Glutamatergic neuron (in vitro differentiated cells): ENCODE measurements at regions not wholly inside any gene's neighbourhood (a gene's known extent, or its start where the extent isn't known, plus 50 kb on each side); places are given as distances from the start of the nearest gene placed in this dataset.

Experiments
- DNase-seq: peaks from one replicate; pipeline ENCODE4 v3.0.0; 2022
- H3K27ac Mint-ChIP-seq: one replicate; pipeline ENCODE4 v1.8.0; 2020; ENCODE audit warnings: mild to moderate bottlenecking, mixed read lengths, inconsistent platforms; ENCODE audit not compliant: unreplicated experiment
- H3K27me3 Mint-ChIP-seq: one replicate; pipeline ENCODE4 v1.8.0; 2020; ENCODE audit warnings: mild to moderate bottlenecking, moderate library complexity, mixed read lengths, inconsistent platforms; ENCODE audit not compliant: unreplicated experiment
- H3K36me3 Mint-ChIP-seq: one replicate; pipeline ENCODE4 v1.8.0; 2020; ENCODE audit warnings: mild to moderate bottlenecking, mixed read lengths, inconsistent platforms; ENCODE audit not compliant: unreplicated experiment
- H3K4me1 Mint-ChIP-seq: one replicate; pipeline ENCODE4 v1.8.0; 2020; ENCODE audit warnings: mild to moderate bottlenecking, low read depth, mixed read lengths, inconsistent platforms; ENCODE audit not compliant: unreplicated experiment
- H3K4me3 Mint-ChIP-seq: one replicate; pipeline ENCODE4 v1.8.0; 2020; ENCODE audit warnings: mild to moderate bottlenecking, mixed read lengths, inconsistent platforms; ENCODE audit not compliant: unreplicated experiment
- H3K9me3 Mint-ChIP-seq: one replicate; pipeline ENCODE4 v1.8.0; 2020; ENCODE audit warnings: mild to moderate bottlenecking, moderate library complexity, mixed read lengths, inconsistent platforms; ENCODE audit not compliant: unreplicated experiment
- CTCF ChIP-seq: fragments of 200-600 bp; sonication (generic); IDR thresholded peaks from one replicate; pipeline ENCODE4 v1.5.0; 2021; ENCODE audit not compliant: partially characterized antibody, unreplicated experiment

- H3K36me3 Mint-ChIP-seq: no peaks in the 10 kb centered on the region
- H3K4me1 Mint-ChIP-seq: no peaks in the 10 kb centered on the region
- H3K27ac Mint-ChIP-seq: no peak overlapping the region
- H3K4me3 Mint-ChIP-seq: no peak overlapping the region
- DNase-seq: no peak
- H3K9me3 Mint-ChIP-seq: no peaks in the 10 kb centered on the region
- no peaks in the 10 kb centered on the region for H3K27me3 Mint-ChIP-seq
- TF ChIP-seq CTCF: no peak
These were observed 285.1 kb upstream of the SLC14A2 start for GRCh38 chr18:45330170-45330594.

- no peak for DNase-seq
- Mint-ChIP-seq H3K4me3 (no peak overlapping the region), H3K36me3 (no peaks in the 10 kb centered on the region), H3K27me3 (no peaks in the 10 kb centered on the region), H3K27ac (no peak overlapping the region), H3K4me1 (no peaks in the 10 kb centered on the region), H3K9me3 (no peaks in the 10 kb centered on the region)
- no peak for TF ChIP-seq CTCF
These were observed 282.4 kb upstream of the SLC14A2 start for GRCh38 chr18:45332871-45333270.

GRCh38 chr18:45334191-45334590 lies 281.1 kb upstream of the SLC14A2 start:
- Mint-ChIP-seq H3K4me3 (no peak overlapping the region), H3K36me3 (no peaks in the 10 kb centered on the region), H3K4me1 (no peaks in the 10 kb centered on the region), H3K27ac (no peak overlapping the region), H3K27me3 (no peaks in the 10 kb centered on the region), H3K9me3 (no peaks in the 10 kb centered on the region)
- no peak for TF ChIP-seq CTCF
- DNase-seq: no peak

- no peaks in the 10 kb centered on the region for H3K36me3 Mint-ChIP-seq
- TF ChIP-seq CTCF: no peak
- H3K4me1 Mint-ChIP-seq: no peaks in the 10 kb centered on the region
- no peaks in the 10 kb centered on the region for H3K9me3 Mint-ChIP-seq
- DNase-seq: no peak
- H3K27ac Mint-ChIP-seq: no peak overlapping the region
- H3K4me3 Mint-ChIP-seq: no peak overlapping the region
- H3K27me3 Mint-ChIP-seq: peaks cover 2% of the 10 kb centered on the region
These were observed 279.8 kb upstream of the SLC14A2 start for GRCh38 chr18:45335282-45336043.

GRCh38 chr18:45336448-45336847 lies 278.8 kb upstream of the SLC14A2 start:
- H3K27ac Mint-ChIP-seq: no peak overlapping the region
- H3K27me3 Mint-ChIP-seq: peaks cover 2% of the 10 kb centered on the region
- no peak for DNase-seq
- H3K9me3 Mint-ChIP-seq: no peaks in the 10 kb centered on the region
- no peaks in the 10 kb centered on the region for H3K36me3 Mint-ChIP-seq
- no peak for TF ChIP-seq CTCF
- H3K4me3 Mint-ChIP-seq: no peak overlapping the region
- no peaks in the 10 kb centered on the region for H3K4me1 Mint-ChIP-seq
